GM19468 (cell line): ENCODE measurements at regions not wholly inside any gene's neighbourhood (a gene's known extent, or its start where the extent isn't known, plus 50 kb on each side); places are given as distances from the start of the nearest gene placed in this dataset.

Experiments
- ATAC-seq: cut with Tn5 transposase; IDR thresholded peaks from one replicate; pipeline ENCODE4 v1.9.1; 2021; ENCODE audit warnings: mild to moderate bottlenecking, moderate library complexity, moderate number of reproducible peaks; ENCODE audit not compliant: unreplicated experiment; ENCODE audit errors: extremely low read depth

DNA sequence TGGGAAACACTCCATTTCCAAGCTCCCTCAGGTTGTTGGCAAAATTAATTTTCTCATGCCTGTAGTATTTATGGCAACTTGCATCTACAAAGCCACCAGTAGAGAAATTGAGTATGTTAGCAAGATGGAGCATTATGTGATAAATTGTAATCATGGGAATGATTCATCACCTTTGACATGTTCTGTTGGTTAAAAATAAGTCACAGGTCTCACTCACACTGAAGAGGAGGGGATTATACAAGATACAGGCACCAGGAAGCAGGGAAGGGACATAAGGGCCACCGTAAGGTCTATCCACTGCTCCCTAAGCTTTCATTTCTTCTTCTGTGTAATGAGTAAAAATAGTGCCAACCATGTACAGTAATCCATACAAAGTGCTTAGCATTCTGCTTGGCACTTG is 313.0 kb downstream of the GBA3 start:
- no peak for ATAC-seq

DNA sequence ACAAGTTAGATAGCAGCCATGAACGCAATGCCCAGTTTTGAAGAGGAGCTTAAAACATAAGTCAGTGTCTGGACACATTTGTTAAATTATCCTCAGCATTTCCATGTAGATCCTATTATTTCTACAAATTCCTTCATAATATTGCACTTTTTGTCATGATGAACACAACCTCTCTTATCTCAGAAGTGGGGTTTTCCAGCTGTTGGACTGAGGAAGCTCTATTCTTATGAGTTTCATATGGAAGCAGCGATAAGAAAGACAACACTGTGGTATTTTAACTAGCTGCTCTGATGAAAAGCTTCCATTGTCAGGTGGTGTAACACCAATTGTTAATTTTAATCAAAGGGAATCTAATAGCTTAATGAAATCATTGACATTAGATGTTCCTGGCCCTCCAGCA is 308.7 kb downstream of the GBA3 start:
- no peak for ATAC-seq

DNA sequence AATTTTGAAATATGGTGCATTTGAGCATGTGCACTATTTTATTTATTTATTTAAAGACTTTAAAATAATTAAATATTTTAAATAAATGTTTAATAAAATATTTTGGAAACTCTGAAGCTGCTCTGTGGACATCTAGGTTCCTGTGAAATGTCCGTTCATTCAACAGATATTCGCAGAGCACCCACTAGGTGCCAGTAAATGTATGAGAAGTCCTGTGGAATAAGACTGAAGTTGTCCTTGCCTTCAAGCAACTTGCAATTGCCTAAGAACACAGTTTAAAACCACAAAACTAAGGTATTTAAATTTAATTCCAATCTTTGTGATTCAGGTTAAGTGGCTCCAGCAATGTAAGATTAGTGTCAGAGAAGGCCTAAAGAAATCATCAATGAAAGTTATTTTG is 306.7 kb downstream of the GBA3 start:
- ATAC-seq, result no peak

DNA sequence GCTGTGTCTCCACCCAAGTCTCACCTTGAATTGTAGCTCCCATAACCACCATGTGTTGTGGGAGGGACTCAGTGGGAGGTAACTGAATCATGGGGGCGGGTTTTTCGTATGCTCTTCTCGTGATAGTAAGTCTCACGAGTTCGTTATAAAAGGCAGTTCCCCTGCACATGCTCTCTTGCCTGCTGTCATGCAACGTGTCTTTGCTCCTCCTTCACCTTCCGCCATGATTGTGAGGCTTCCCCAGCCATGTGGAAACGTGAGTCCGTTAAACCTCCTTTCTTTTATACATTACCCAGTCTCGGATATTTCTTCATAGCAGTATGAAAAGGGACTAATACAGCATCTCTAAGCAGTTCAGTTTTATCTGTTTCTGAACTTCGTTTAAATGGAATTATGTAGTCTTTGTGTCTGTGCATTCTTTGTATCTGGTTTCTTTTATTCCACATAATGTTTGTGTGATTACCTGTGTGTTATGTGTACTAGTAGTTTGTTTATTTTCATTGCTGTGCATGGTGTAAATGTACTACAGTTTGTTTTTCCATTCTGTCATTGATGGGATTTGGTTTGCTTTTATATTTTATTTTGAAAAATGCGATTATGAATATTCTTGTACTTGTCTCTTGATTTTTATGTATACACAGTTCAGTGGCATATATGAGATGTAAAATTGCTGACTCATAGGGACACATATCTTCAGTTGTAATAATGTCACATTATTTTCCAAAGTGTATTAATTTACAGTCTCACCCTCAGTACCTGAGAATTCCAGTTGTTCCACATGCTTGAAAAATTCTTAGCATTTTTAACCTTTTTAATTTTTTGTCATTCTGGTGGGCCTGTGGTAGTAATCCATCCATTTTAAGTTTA is 304.9 kb downstream of the GBA3 start:
- no peak for ATAC-seq

DNA sequence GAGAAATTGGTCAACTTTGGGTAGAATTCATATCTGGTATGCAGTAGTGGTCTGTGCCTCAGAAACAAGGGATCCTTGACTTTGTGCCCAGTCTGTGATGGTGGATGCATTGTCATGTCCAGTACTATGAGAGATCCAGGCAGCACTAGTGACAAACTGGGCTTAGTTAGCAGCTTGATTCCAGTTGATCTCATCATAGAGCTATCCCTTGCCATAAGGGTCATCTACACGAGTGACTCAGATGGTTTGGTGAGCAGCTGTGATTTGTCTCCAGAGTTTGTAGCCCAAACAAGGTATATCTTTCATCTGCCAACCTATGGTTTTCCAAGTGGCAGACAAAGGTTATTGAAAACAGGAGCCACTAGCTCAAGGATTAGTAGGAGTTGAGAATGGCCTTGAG is 298.8 kb downstream of the GBA3 start:
- no peak for ATAC-seq

DNA sequence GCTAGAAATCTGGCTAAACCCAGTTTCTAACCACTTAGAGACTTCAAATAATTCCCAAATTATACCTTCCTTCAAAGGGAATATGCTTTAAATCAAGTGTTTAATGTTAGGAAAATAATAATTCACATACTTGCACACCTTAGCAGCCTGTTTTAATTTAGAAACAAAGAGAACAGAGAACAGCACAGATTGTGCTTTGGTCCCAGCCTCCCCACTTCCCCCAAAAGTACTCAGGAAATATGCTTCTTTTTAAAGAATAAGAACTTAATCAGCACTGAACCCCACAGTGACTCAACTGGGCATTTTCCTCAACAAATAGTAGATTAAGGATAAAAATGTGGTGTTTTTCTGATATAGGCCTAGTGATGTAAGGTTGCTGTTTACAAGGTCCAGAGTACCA is 295.8 kb downstream of the GBA3 start:
- ATAC-seq, result no peak

DNA sequence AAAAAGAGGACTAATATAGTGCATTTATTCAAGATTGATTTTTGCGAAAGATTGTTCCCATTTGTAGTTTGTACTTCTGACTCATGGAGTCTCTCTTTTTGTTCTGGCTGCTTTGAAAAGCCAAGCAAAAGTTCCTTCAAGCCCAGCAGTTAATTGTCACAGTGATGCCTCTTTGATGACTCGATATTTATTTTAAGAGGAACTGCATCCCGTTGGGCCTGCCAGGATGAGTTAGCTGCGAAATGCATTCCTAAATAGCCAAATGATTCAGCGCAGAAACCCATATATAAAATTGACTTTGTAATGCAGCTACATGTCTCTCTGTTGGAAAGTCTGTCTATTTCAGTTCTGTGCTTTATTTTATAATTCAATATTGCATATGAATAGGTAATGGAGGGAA is 295.1 kb downstream of the GBA3 start:
- no peak for ATAC-seq

DNA sequence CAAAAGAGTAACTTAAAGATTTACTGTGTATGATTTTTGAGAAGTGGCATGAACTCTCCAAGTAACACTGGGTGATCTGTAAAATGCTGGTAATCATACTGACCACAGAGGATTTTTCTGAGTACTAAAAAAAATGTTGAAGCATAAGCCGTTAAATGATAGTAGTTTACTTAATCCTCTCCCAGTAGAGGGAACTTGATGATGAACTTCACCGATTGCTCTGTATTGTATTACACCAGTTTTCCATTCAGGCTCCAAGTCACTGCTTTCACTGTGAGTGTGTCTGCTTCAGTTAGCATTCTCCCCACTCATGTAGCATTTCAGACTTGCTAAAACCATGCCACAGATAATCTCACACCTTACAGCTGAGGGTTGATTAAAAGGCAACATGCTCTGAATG is 294.1 kb downstream of the GBA3 start:
- no peak for ATAC-seq

DNA sequence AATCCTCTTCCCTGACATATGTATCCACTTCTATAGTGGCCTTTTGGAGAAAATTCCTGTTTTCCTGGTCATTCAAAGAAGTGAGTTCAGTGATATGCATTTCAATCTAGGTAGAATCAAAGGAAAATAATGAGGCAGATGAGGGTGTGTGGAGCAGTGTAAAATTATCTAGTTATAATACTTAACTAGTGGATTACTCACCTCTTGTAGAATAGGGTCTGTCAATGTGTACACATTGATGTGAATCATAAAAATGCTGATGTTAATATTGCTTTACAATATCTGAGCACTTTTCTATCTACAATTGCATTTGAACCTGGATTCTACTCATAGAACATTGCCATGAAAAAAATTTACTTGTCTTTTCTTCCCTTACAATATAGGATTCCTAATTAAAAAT is 293.5 kb downstream of the GBA3 start:
- no peak for ATAC-seq

DNA sequence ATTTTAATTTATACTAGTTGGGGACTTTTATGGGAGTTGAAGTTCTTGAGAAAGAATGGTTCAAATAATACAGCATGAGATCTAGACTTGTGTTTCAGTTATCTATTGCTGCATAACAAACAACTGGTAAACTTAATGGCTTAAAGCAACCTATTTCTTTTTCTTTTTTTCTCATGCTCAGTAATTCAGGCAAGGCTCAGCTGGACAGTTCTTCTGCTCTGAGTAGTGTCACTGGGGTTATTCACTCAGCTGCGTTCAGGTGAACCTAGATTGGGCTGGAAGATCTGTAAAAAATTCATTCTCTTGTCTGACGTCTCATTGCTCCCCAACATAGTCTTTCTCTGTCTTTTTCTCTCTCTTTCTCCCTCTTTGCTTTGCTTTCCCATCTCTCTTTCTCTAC is 291.7 kb downstream of the GBA3 start:
- no peak for ATAC-seq

DNA sequence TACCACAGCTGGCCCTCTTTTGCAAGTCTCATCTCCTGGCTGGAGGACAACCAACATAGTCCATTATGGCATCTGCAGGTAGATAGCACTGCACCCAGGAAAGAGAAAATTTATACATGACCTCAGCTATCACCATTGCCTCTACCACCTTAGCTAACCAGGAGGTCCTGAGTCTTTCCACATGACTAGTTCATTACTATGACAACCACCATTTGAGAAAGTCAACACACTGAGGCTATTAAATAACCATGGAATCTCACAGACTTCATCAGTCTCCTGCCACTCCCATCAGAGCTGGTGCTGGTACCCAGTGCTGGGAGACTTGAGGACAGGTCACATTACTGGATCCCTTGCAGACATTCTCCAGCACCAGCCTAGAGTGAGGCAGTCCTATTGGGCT is 285.9 kb downstream of the GBA3 start:
- no peak for ATAC-seq

DNA sequence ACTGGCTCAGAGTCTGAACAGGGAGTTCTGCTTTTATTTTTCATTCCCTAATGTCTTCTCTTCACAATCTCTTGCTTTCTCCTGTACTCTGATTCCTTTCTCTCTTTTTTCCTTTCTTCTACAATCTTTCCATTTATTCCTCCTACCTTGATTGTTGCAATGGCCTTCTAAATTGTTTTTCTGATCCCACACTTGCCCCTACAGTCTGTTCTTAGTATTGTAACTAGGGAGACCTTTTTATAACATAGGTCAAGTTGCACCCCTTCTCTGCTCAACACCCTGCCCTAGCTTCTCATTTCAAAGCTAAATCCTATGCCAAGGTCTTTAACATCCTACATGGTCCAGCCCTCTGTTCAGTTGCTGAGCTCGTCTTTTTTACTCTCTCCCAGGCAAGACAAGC is 277.9 kb downstream of the GBA3 start:
- ATAC-seq, result no peak

DNA sequence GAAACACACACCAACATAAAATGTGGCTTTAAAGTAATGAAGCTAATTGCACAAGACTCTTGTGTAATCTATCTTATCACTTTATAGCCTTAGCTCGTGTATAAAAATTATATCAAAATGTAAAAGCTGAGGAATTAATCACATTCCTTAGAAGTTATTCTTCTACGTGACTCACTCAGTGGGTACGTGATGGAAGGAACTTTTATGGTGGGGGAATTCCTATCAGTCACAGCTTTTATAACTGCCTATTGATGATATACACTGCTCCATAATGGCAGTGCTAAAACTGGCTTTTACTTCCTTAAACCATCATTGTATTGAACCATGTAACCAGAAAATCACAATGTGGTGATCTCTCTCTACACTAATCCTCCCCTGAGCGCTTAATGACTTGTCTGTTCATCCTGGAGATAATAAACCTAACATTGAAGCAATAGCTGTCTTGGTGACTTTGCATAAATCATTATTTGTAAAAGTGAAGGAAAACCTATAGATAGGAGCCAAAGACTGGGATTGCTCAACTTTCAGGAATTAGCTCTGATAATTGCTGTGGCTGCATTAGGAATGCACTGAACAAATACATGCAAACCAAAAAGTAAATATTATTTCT is 276.7 kb downstream of the GBA3 start:
- ATAC-seq, result no peak

DNA sequence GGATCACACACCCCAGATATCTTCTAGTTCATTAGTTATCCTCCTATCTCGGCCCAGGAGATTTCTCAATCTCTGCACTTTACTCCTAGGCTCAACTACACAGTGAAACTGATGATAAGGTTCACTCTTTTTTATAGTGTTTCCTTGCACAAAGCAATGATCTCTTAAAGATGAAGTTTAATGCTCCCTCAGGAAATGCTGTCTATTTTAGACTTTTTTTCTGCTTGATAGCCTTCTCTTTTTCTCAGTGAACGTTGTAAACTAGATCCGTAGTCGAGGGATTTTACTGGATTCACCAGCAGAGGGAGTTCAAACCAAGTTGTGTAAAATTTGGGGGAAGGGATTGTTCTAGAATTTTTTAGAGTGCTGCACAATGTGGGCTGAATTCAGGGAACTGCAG is 269.6 kb downstream of the GBA3 start:
- no peak for ATAC-seq

DNA sequence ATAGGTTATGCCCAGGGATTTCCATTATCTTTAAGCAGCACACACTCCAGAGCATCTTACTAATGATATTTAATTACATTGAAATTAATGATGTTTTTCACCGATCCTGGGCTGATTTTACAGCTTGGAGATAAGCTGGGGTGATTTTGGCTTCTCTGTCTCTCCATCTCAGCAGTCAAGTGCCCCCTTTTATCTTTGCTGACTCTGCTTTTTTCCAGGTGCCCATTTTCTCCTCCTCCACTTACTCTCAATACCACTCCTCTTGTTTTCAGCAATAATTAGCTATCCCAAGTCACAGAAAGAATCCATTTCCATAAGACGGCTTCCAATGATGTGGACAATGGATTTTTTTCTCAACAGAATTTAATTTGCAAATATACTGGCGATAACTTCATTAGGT is 266.7 kb downstream of the GBA3 start:
- ATAC-seq, result no peak

DNA sequence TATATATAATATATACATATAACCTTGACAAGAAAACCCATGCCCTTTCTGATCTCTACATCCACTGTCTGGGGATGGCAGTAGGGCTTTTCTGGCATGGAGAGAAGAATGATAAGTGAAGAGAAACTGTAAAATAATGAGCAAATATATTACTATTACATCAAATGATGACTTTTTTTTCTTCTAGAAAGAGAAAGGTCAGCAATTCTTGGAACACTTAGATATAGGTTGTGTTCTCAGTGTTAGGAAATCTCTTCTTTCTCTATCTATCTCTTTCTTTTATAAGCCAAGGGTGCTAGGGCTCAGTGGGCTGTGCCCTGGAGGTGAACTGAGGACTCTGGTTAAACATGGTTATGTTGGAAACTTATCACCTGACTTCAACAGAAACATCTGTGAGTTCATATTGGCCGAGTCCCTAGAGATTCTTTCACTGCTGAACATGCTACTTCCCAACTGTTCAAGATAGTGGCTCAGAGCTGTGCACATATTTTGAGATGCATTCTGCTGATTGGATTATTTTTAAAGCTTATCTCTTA is 265.1 kb downstream of the GBA3 start:
- ATAC-seq, result no peak

DNA sequence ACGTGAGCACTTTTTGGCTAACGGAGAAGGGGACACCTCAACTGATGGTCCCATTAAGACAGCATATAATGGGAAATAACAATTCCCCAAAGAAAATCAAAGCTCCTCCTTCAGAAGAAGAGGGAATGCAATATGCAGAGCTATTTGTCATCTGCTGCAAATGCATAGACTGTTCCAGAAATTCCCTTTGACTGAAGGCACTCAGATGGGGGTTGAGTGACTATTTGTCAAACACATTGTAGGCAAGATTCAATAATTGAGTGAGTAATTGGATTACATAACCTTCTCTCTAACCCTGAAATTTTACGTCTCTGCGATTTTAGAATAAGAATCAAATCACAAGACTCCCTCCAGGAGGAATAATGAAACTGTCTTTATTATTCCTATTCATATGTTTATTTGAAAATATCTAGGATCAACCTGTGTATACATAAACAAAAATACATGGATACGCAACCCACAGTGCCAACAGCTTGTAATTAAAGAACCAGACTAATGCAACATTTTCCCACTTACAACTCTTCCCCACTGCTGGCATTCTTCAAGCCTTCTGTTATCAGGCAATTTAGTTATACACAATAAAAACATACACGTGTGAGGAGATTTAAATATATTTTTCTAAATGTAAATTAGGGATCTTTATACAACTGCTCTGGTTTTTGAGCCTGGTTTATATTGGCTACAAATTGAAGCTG is 256.6 kb downstream of the GBA3 start:
- ATAC-seq, result no peak

DNA sequence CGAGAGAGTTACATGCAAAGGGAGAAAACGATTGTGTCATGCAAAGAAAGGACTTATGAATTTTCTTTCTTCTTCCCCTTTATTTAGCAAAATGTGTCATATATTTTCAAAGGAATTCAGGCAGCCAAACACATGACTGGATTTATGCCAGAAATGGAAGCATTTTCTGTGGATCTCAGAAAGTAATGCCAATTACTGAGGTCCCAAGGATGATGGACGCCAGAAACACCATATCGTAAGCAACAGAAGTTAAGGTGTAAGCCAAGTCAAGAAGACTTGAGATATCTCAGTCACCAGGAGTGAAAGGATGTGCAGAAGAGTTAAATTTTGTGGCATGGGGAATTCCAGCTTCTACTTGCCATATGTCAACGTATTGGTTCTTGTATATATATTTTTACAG is 255.1 kb downstream of the GBA3 start:
- ATAC-seq, result no peak

DNA sequence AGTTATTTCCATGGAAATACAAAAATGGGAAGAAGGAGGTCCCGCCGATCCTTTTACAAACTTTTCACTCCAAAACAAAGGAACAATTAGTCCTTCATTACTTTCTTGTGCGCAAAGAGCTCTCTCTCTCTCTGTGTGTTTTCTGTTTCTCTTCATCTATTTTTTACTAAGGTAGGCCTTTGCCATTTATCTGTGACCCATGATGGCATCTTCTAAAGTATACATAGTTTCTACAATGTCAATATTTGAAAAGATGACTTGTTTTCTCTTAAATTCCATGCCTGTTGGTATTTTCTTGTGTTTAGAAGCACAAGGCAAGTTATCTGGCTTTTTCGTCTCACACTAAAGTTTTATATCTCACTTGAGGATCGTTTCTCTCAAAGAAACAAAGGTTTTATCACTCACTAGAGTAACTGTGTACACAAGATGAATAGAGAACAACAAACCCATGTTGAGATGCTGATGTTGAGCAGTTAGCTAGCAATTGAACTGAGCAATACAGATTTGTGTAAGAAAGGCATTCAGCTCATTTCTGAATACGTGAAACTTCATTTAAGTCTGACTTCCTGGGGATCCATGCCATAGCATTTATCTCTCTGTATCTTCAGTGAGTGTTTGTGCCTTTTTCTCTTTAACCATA is 250.3 kb downstream of the GBA3 start:
- ATAC-seq, result no peak

DNA sequence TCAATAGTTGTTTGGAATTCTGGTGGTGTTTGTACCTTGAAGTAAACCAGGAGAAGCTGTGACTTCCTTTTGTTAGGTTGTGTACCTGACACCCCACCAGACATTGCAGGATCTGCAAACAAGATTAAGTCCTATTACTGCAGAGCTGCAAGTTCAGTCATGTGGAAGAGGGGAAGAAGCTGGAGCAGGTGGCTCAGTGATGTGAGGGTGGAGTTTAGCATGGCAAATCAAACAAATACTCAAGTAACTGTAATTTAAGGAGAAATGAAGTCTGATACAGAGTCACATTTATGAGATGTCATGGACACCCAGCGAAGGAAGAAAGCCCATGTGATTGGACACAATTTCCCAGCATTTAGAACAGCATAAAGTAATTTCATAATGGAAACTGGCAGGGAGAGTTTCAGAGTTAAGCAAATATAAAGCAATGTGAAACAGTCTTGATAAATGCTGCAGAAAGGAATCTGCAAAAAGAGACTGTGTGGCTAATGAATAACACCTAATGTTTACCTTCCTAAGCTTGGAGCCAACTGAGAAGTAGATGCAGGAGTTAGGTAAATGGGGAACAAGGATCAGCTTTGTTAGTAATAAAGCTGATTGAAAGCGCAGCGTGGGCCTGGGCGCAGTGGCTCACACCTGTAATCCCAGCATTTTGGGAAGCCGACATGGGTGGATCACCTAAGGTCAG is 249.1 kb downstream of the GBA3 start:
- ATAC-seq, result no peak
